ENCODE measurements at regions not wholly inside any gene's neighbourhood (a gene's known extent, or its start where the extent isn't known, plus 50 kb on each side); places are given as distances from the start of the nearest gene placed in this dataset.
"Not testable (repeated sequence)": the region's sequence is repeated elsewhere in the genome, so short reads cannot be mapped to it uniquely, and the experiment has no call there.

DNA sequence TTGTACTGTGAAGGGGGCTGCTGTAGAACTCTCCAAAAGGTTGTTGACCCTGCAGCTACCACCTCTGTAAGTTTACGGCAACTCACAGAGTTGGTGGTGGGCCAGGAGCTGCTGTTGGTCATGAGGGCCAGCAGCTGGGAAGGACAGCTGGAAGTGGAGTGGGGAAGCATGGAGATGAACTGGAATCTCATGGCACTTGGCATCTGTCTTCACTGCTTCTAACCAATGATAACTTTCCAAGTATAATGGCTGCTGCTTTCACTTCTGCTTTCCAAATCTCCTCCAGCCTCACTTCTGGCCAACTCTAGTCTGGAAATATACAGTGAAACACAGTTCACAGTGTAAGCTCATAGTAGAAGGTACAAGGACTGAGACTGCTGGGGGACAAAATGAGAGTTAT, 126.5 kb upstream of the INTU start:
- Mint-ChIP-seq H3K4me1 (ENCODE audit: low read depth in 2 of 2) (no peaks in the 10 kb centered on the region), H3K27me3 (no peaks in the 10 kb centered on the region), H3K36me3 (no peaks in the 10 kb centered on the region), H3K4me3 (no peak overlapping the region), H3K9me3 (no peaks in the 10 kb centered on the region), H3K27ac (no peak overlapping the region)
- no peak for DNase-seq (ENCODE audit: low spot score)
- no peak for ATAC-seq

DNA sequence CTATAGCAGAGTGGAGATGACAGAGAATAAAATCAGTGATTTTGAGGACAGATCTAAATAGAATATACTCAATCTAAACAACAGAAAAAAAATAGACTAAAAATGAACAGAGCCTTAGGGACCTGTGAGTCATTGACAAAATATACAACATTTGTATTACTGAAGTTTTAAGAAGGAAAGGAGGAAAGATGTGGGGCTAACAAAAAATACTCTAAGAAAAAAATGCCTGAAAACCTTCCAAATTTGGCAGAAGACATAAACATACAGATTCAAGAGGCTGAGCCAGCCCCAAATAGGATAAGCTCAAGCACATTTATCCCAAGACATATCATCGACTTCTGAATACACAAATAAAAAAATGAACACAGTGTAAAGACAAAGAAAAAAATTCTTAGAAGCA, 123.6 kb upstream of the INTU start:
- H3K4me1 Mint-ChIP-seq (ENCODE audit: low read depth in 2 of 2), result no peaks in the 10 kb centered on the region
- H3K9me3 Mint-ChIP-seq, result no peaks in the 10 kb centered on the region
- H3K4me3 Mint-ChIP-seq, result no peak overlapping the region
- DNase-seq (ENCODE audit: low spot score), result no peak
- no peak for ATAC-seq
- H3K27me3 Mint-ChIP-seq, result no peaks in the 10 kb centered on the region
- no peak overlapping the region for H3K27ac Mint-ChIP-seq
- no peaks in the 10 kb centered on the region for H3K36me3 Mint-ChIP-seq

DNA sequence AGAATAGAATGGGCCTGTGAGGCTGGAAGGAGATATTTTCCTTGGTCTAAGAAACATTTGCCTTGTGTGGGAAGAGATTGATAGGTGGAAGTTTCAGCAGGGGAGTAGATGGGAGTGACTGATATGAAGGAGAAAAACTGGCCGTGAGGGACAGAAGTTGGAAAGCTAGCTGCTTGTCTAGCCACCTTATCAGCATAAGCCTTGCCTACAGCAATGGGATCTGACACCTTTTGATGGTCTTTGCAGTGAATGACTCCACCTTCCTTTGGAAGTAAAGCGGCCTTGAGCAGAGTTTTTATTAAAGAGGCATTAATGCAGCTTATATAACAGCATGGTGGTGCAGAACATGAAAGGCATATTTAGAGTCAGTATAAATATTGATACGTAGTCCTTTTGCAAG, 120.1 kb upstream of the INTU start:
- H3K36me3 Mint-ChIP-seq; DNase-seq (ENCODE audit: low spot score); H3K4me3 Mint-ChIP-seq; H3K4me1 Mint-ChIP-seq (ENCODE audit: low read depth in 2 of 2); H3K27ac Mint-ChIP-seq; H3K27me3 Mint-ChIP-seq; H3K9me3 Mint-ChIP-seq; ATAC-seq: not testable (repeated sequence)

DNA sequence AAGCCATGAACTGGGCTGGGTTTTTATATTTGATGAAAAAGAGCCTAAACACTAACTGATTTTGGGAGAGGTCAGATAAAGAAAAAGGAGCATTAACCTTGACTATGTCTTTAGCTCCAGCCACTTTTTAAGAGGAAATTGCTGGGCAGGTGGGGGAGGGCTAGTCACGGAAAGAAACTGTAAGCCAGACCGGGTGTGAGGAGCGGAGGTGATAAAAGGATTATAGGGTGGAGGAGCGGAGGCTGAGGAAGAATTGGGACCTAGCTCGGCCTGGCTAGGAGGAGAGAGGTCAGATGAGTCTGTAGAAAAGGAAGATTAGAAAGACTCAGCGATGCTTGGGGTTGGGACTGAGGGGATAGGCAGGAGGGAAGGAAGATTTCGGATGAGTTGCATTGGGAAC, 117.5 kb upstream of the INTU start:
- not testable (repeated sequence) for H3K27ac Mint-ChIP-seq; DNase-seq (ENCODE audit: low spot score); ATAC-seq; H3K36me3 Mint-ChIP-seq; H3K27me3 Mint-ChIP-seq; H3K4me3 Mint-ChIP-seq; H3K4me1 Mint-ChIP-seq (ENCODE audit: low read depth in 2 of 2); H3K9me3 Mint-ChIP-seq

DNA sequence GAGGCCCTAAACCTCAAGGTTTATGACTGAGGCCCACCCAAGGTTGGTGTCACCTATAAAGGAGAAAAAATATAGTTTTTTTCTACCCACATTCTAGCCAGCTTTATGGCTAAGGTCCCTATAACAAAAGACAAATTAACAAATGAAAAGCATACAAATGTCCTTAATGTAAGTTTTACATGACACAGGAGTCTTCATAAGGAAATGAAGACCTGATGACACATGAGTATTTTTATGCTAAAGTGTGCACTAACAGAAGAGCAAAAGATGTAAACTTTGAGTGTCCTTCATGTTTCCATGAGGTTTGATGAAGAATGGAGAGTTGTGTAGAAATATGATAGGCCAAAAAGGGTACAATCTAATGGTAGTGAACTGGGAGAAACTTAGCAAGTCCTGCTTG, 114.7 kb upstream of the INTU start:
- Mint-ChIP-seq H3K4me1 (ENCODE audit: low read depth in 2 of 2) (no peaks in the 10 kb centered on the region), H3K27ac (no peak overlapping the region), H3K9me3 (no peaks in the 10 kb centered on the region), H3K4me3 (no peak overlapping the region), H3K36me3 (no peaks in the 10 kb centered on the region), H3K27me3 (no peaks in the 10 kb centered on the region)
- no peak for ATAC-seq
- DNase-seq (ENCODE audit: low spot score), result no peak

DNA sequence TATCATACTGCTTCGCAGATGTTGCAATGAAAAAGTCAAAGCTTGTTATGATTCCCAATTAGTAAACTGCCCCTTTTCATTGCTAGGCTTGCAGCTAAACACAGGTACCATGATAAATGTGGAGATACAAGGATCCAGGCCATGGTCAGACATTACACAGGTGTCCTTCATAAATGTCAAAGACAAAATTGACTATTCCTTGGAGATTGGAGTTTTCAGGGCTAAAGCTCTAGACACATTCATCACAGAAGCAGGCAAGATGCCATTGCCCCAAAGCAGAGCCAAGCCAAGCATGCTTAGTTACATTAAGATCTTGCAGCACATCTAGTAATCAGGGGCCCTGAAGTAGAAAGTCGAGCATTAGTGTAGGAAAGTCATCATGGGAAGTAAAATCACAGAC, 111.3 kb upstream of the INTU start:
- ATAC-seq, result no peak
- no peaks in the 10 kb centered on the region for H3K36me3 Mint-ChIP-seq

DNA sequence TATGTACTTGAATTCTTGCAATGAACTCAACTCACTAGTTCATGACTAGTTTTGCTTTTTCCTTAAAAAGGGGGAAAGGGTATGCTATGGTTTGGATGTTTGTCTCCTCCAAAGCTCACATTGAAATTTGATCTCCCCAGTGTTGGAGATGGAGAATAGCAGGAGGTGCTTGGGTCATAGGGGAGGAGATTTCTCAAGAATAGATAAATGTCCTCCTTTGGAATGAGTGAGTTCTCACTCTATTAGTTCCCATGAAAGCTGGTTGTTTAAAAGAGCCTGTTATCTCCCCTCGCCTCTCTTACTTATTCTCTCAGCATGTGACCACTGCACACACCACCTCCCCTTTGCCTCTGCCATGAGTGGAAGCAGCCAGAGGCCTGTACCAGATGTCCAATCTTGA, 109.4 kb upstream of the INTU start:
- no peak overlapping the region for H3K4me3 Mint-ChIP-seq

More for the DNA sequence above, 111.3 kb upstream of the INTU start:
- Mint-ChIP-seq H3K4me1 (ENCODE audit: low read depth in 2 of 2) (no peaks in the 10 kb centered on the region), H3K27me3 (no peaks in the 10 kb centered on the region), H3K9me3 (no peaks in the 10 kb centered on the region), H3K4me3 (no peak overlapping the region), H3K27ac (no peak overlapping the region)
- no peak for DNase-seq (ENCODE audit: low spot score)

DNA sequence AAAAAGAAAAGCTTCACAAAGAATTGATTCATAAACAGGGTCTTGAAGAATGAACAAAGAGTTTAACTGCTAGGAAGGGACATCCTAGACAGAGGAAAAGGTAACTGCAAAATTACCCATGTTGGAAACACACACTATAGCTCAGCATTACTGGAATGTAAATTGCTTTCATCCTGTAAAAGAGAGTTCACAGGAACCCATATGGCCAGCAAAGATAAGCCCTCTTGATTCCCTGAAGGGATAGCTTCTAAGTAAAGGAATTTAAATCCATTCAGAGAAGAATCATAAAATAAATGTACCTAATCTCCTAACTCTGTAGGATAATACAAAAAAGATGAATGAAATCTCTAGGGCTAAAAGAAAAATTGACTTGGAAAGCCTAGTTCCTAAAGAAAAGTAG, 107.1 kb upstream of the INTU start:
- H3K27me3 Mint-ChIP-seq, result no peaks in the 10 kb centered on the region
- no peaks in the 10 kb centered on the region for H3K4me1 Mint-ChIP-seq (ENCODE audit: low read depth in 2 of 2)
- DNase-seq (ENCODE audit: low spot score) (no peak), ATAC-seq (no peak)
- no peaks in the 10 kb centered on the region for H3K36me3 Mint-ChIP-seq
- H3K27ac Mint-ChIP-seq, result no peak overlapping the region
- H3K4me3 Mint-ChIP-seq, result no peak overlapping the region
- H3K9me3 Mint-ChIP-seq, result no peaks in the 10 kb centered on the region

More for the DNA sequence above, 109.4 kb upstream of the INTU start:
- Mint-ChIP-seq H3K36me3 (no peaks in the 10 kb centered on the region), H3K4me1 (ENCODE audit: low read depth in 2 of 2) (no peaks in the 10 kb centered on the region), H3K9me3 (no peaks in the 10 kb centered on the region), H3K27me3 (no peaks in the 10 kb centered on the region), H3K27ac (no peak overlapping the region)
- ATAC-seq (no peak), DNase-seq (ENCODE audit: low spot score) (no peak)

DNA sequence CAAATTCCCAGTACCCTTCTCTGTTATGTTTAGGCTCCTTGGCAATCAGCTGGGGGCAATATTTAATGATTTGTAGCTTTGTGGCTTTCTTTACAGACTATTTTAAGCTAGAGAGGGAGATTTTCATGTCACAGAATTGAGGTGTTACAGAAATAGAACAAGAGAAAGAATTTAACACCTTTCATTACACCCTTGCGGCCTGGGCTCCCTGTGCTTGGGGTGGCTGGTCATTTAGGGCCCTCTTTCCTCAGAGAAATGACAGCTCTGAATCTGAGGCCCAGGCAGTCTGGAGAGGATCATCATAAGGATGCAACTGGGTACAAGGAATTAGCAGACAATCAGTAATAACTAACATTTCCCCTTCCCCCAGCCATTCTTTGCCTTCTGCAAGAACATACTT, 104.5 kb upstream of the INTU start:
- Mint-ChIP-seq H3K9me3 (no peaks in the 10 kb centered on the region), H3K36me3 (no peaks in the 10 kb centered on the region), H3K27ac (no peak overlapping the region), H3K4me1 (ENCODE audit: low read depth in 2 of 2) (no peaks in the 10 kb centered on the region), H3K27me3 (no peaks in the 10 kb centered on the region), H3K4me3 (no peak overlapping the region)
- ATAC-seq, result no peak
- DNase-seq (ENCODE audit: low spot score), result no peak

DNA sequence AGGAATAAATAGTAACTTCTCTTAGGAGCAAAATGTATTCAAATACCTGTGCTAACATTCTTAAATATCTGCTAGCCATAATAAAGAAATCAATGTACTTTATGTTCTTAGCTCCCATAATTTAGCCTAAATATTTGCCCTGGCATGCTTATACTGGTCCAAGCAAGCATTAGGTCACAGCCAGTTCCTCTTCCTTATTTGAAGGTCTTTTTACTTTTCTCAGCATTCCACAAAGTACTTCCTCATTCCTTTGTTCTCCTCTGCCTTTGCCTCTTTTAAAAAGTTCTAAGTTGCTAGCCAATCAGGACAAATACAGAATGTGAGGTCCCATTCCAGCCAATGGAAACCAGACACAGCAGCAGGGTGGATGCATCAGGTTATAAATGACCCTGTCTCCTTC, 102.9 kb upstream of the INTU start:
- not testable (repeated sequence) for DNase-seq (ENCODE audit: low spot score); ATAC-seq; H3K4me3 Mint-ChIP-seq; H3K27me3 Mint-ChIP-seq; H3K9me3 Mint-ChIP-seq; H3K4me1 Mint-ChIP-seq (ENCODE audit: low read depth in 2 of 2); H3K27ac Mint-ChIP-seq; H3K36me3 Mint-ChIP-seq

DNA sequence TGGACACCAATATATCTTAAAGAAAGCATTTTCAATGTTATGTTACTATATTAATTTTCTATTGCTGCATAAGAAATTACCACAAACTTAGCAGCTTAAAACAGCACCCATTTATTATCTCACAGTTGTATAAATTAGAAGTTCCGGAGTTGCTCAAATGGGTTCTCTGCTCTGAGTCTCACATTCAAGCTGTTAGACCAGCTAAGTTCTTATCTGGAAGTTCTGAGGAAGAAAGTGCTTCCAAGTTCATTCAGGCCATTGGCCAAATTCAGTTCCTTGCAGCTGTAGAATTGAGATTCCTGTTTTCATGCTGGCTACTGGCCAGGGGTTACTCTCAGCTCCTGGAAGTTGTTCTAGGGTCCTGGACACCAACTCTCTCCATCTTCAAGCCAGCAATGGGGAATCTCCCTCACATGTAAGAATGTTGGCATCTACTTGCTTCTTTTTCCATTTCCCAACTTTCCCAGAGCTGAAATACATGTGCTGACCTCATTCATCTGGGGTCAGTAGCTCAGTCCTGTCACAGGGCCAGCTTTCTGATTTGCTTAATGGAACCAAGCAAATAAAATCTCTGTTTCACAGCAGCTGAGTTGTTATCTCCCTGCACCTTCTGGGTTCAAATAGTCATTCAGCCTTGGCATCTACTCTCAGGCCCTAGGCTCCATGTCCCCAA, 99.6 kb upstream of the INTU start:
- Mint-ChIP-seq H3K27ac (no peak overlapping the region), H3K4me3 (no peak overlapping the region), H3K9me3 (peaks cover 6% of the 10 kb centered on the region), H3K4me1 (ENCODE audit: low read depth in 2 of 2) (no peaks in the 10 kb centered on the region), H3K36me3 (no peaks in the 10 kb centered on the region), H3K27me3 (peaks cover 0 to 5% of the 10 kb centered on the region in 2 donors)
- DNase-seq (ENCODE audit: low spot score) (no peak), ATAC-seq (no peak)

DNA sequence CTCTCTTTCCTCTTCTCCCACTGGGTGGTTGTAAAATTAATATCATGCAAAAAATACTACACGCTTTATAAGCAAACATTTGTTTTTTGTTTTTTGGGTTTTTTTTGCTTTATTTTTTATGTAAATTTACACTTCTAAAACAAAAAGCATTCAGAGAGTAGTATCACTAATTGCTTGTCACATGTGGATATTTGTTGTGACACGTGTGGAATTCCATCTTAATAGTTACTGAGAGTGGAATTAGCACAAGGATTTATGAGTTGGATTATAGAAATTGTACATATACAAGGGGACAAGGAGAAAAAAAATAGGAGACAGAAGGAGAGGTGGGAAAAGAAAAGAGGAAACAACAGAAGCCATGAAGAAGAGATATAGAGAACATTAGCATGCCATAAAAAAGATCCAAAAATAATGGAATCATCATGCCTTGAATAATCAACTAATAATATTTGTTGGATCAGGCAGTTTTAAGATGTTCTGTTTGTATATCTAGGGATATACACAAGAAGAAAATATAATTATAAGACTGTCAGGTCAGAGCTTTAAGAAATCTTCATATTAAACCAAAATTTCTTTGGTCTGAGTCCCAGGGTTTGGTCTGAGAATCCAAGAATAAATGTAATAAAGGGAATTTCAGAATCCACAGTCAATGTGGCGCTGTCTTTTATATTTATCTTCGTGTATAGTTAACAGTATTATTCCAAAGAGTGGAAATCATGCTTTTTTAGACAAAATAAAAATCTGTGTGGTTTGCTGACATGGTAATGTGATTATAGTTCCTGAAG, 98.5 kb upstream of the INTU start:
- H3K4me3 Mint-ChIP-seq, result no peak overlapping the region
- peaks cover 6% of the 10 kb centered on the region for H3K9me3 Mint-ChIP-seq
- ATAC-seq, result no peak
- no peaks in the 10 kb centered on the region for H3K4me1 Mint-ChIP-seq (ENCODE audit: low read depth in 2 of 2)
- DNase-seq (ENCODE audit: low spot score), result no peak
- H3K27ac Mint-ChIP-seq, result no peak overlapping the region
- H3K27me3 Mint-ChIP-seq, result peaks cover 0 to 5% of the 10 kb centered on the region in 2 donors
- no peaks in the 10 kb centered on the region for H3K36me3 Mint-ChIP-seq

DNA sequence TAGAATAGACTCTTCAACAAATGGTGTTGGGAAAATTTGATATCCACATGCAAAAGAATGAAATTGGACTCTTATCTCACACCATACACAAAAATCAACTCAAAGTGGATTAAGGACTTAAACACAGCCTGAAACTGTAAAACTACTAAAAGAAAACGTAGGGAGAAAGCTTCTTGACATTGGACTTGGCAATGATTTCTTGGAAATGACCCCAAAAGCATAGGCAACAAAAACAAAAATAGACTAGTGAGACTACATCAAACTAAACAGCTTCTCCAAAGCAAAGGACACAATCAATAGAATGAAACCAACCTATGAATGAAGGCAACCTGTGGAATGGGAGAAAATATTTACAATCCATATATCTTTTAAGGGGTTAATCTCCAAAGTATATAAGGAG, 94.7 kb upstream of the INTU start:
- H3K36me3 Mint-ChIP-seq, result no peaks in the 10 kb centered on the region
- H3K4me3 Mint-ChIP-seq, result no peak overlapping the region
- H3K27me3 Mint-ChIP-seq, result peaks cover 5 to 6% of the 10 kb centered on the region in 2 donors

DNA sequence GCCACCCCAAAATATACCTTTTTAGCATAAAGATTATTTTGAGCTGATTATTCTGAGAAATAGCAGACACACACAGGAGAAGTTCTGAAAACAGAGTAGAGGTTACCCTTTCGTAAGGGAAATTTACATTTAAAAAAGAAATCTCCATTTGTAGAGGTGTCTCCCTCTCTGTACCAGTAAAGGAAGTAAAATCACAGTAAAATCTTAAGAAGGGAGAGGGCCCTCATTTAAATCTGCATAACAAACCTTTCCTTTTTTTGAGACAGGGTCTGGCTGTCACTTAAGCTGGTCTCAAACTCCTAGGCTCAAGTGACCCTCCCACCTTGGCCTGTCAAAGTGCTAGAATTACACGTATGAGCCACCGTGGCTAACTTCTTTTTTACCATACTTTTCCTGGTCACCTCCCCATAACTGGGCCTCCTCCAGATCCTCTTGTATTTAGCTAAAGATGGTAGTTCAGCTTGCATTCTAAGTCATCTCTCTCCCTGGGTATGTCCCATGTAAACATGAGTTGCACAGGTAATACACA, 92.2 kb upstream of the INTU start:
- ATAC-seq (no peak), DNase-seq (ENCODE audit: low spot score) (no peak)
- H3K4me3 Mint-ChIP-seq, result no peak overlapping the region
- peaks cover 5 to 6% of the 10 kb centered on the region in 2 donors for H3K27me3 Mint-ChIP-seq
- peaks cover 6% of the 10 kb centered on the region for H3K9me3 Mint-ChIP-seq
- no peaks in the 10 kb centered on the region for H3K36me3 Mint-ChIP-seq
- no peaks in the 10 kb centered on the region for H3K4me1 Mint-ChIP-seq (ENCODE audit: low read depth in 2 of 2)
- no peak overlapping the region for H3K27ac Mint-ChIP-seq

More for the DNA sequence above, 94.7 kb upstream of the INTU start:
- DNase-seq (ENCODE audit: low spot score) (no peak), ATAC-seq (no peak)
- H3K9me3 Mint-ChIP-seq, result peaks cover 6% of the 10 kb centered on the region
- no peaks in the 10 kb centered on the region for H3K4me1 Mint-ChIP-seq (ENCODE audit: low read depth in 2 of 2)
- no peak overlapping the region for H3K27ac Mint-ChIP-seq

Data from natural killer cell treated with Interleukin-12 subunit alpha and Interleukin-12 subunit beta and Interleukin-15 and Interleukin-18, amount 100 ng/mL, for 72 hours (primary cell).